ENCODE measurements at regions not wholly inside any gene's neighbourhood (a gene's known extent, or its start where the extent isn't known, plus 50 kb on each side); places are given as distances from the start of the nearest gene placed in this dataset.

GRCh38 chr4:171002246-171002645 lies 811.0 kb upstream of the GALNTL6 start:
- TF ChIP-seq, protein P1, sequence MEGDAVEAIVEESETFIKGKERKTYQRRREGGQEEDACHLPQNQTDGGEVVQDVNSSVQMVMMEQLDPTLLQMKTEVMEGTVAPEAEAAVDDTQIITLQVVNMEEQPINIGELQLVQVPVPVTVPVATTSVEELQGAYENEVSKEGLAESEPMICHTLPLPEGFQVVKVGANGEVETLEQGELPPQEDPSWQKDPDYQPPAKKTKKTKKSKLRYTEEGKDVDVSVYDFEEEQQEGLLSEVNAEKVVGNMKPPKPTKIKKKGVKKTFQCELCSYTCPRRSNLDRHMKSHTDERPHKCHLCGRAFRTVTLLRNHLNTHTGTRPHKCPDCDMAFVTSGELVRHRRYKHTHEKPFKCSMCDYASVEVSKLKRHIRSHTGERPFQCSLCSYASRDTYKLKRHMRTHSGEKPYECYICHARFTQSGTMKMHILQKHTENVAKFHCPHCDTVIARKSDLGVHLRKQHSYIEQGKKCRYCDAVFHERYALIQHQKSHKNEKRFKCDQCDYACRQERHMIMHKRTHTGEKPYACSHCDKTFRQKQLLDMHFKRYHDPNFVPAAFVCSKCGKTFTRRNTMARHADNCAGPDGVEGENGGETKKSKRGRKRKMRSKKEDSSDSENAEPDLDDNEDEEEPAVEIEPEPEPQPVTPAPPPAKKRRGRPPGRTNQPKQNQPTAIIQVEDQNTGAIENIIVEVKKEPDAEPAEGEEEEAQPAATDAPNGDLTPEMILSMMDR (conservative IDR thresholded peaks at IDR 0.05; ENCODE audit: low read depth in 2 of 2), result no peak
- TF ChIP-seq EZH2phosphoT487 (IDR thresholded peaks at IDR 0.05; ENCODE audit: unreplicated experiment), result no peak
- TF ChIP-seq POLR2AphosphoS5 (IDR thresholded peaks at IDR 0.05; ENCODE audit: low read depth), result no peak
- no peak for TF ChIP-seq EZH2 (IDR thresholded peaks at IDR 0.05; ENCODE audit: low read depth, unreplicated experiment)
- no peak for TF ChIP-seq ZNF331 (CRISPR knock-in tag; IDR thresholded peaks at IDR 0.05; ENCODE audit: low read depth)
- no peak for TF ChIP-seq ZNF114 (CRISPR knock-in tag; IDR thresholded peaks at IDR 0.05)
- TF ChIP-seq CREB1 (CRISPR knock-in tag; IDR thresholded peaks at IDR 0.05; ENCODE audit: low read depth), result no peak
- TF ChIP-seq, protein P2, sequence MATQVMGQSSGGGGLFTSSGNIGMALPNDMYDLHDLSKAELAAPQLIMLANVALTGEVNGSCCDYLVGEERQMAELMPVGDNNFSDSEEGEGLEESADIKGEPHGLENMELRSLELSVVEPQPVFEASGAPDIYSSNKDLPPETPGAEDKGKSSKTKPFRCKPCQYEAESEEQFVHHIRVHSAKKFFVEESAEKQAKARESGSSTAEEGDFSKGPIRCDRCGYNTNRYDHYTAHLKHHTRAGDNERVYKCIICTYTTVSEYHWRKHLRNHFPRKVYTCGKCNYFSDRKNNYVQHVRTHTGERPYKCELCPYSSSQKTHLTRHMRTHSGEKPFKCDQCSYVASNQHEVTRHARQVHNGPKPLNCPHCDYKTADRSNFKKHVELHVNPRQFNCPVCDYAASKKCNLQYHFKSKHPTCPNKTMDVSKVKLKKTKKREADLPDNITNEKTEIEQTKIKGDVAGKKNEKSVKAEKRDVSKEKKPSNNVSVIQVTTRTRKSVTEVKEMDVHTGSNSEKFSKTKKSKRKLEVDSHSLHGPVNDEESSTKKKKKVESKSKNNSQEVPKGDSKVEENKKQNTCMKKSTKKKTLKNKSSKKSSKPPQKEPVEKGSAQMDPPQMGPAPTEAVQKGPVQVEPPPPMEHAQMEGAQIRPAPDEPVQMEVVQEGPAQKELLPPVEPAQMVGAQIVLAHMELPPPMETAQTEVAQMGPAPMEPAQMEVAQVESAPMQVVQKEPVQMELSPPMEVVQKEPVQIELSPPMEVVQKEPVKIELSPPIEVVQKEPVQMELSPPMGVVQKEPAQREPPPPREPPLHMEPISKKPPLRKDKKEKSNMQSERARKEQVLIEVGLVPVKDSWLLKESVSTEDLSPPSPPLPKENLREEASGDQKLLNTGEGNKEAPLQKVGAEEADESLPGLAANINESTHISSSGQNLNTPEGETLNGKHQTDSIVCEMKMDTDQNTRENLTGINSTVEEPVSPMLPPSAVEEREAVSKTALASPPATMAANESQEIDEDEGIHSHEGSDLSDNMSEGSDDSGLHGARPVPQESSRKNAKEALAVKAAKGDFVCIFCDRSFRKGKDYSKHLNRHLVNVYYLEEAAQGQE (IDR thresholded peaks at IDR 0.05; ENCODE audit: unreplicated experiment), result no peak
- TF ChIP-seq JUNB (IDR thresholded peaks at IDR 0.05; ENCODE audit: unreplicated experiment), result no peak
- TF ChIP-seq, protein P3, sequence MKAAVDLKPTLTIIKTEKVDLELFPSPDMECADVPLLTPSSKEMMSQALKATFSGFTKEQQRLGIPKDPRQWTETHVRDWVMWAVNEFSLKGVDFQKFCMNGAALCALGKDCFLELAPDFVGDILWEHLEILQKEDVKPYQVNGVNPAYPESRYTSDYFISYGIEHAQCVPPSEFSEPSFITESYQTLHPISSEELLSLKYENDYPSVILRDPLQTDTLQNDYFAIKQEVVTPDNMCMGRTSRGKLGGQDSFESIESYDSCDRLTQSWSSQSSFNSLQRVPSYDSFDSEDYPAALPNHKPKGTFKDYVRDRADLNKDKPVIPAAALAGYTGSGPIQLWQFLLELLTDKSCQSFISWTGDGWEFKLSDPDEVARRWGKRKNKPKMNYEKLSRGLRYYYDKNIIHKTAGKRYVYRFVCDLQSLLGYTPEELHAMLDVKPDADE (IDR thresholded peaks at IDR 0.05), result no peak
- TF ChIP-seq NANOG (IDR thresholded peaks at IDR 0.05; ENCODE audit: borderline replicate concordance), result no peak
- no peak for TF ChIP-seq STAT1 (IDR thresholded peaks at IDR 0.05; ENCODE audit: unreplicated experiment)
- TF ChIP-seq, protein P4, sequence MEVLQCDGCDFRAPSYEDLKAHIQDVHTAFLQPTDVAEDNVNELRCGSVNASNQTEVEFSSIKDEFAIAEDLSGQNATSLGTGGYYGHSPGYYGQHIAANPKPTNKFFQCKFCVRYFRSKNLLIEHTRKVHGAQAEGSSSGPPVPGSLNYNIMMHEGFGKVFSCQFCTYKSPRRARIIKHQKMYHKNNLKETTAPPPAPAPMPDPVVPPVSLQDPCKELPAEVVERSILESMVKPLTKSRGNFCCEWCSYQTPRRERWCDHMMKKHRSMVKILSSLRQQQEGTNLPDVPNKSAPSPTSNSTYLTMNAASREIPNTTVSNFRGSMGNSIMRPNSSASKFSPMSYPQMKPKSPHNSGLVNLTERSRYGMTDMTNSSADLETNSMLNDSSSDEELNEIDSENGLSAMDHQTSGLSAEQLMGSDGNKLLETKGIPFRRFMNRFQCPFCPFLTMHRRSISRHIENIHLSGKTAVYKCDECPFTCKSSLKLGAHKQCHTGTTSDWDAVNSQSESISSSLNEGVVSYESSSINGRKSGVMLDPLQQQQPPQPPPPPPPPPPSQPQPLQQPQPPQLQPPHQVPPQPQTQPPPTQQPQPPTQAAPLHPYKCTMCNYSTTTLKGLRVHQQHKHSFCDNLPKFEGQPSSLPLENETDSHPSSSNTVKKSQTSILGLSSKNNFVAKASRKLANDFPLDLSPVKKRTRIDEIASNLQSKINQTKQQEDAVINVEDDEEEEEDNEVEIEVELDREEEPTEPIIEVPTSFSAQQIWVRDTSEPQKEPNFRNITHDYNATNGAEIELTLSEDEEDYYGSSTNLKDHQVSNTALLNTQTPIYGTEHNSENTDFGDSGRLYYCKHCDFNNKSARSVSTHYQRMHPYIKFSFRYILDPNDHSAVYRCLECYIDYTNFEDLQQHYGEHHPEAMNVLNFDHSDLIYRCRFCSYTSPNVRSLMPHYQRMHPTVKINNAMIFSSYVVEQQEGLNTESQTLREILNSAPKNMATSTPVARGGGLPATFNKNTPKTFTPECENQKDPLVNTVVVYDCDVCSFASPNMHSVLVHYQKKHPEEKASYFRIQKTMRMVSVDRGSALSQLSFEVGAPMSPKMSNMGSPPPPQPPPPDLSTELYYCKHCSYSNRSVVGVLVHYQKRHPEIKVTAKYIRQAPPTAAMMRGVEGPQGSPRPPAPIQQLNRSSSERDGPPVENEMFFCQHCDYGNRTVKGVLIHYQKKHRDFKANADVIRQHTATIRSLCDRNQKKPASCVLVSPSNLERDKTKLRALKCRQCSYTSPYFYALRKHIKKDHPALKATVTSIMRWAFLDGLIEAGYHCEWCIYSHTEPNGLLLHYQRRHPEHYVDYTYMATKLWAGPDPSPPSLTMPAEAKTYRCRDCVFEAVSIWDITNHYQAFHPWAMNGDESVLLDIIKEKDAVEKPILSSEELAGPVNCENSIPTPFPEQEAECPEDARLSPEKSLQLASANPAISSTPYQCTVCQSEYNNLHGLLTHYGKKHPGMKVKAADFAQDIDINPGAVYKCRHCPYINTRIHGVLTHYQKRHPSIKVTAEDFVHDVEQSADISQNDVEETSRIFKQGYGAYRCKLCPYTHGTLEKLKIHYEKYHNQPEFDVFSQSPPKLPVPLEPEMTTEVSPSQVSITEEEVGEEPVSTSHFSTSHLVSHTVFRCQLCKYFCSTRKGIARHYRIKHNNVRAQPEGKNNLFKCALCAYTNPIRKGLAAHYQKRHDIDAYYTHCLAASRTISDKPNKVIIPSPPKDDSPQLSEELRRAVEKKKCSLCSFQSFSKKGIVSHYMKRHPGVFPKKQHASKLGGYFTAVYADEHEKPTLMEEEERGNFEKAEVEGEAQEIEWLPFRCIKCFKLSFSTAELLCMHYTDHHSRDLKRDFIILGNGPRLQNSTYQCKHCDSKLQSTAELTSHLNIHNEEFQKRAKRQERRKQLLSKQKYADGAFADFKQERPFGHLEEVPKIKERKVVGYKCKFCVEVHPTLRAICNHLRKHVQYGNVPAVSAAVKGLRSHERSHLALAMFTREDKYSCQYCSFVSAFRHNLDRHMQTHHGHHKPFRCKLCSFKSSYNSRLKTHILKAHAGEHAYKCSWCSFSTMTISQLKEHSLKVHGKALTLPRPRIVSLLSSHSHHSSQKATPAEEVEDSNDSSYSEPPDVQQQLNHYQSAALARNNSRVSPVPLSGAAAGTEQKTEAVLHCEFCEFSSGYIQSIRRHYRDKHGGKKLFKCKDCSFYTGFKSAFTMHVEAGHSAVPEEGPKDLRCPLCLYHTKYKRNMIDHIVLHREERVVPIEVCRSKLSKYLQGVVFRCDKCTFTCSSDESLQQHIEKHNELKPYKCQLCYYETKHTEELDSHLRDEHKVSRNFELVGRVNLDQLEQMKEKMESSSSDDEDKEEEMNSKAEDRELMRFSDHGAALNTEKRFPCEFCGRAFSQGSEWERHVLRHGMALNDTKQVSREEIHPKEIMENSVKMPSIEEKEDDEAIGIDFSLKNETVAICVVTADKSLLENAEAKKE (CRISPR knock-in tag; IDR thresholded peaks at IDR 0.05), result no peak

All from GM23338 (cell line).